Progenitor cell of endocrine pancreas (in vitro differentiated cells): ENCODE measurements at regions not wholly inside any gene's neighbourhood (a gene's known extent, or its start where the extent isn't known, plus 50 kb on each side); places are given as distances from the start of the nearest gene placed in this dataset.

Experiments used
- DNase-seq: peaks from one replicate; pipeline ENCODE4 v3.0.0; 2021; ENCODE audit warnings: low spot score; ENCODE audit not compliant: unreplicated experiment
- H3K27ac Mint-ChIP-seq: 2 replicates; pipeline ENCODE4 v1.8.0; 2021; ENCODE audit warnings: mild to moderate bottlenecking, moderate library complexity, mixed read lengths
- H3K27me3 Mint-ChIP-seq: 2 replicates; pipeline ENCODE4 v1.8.0; 2021; ENCODE audit warnings: mixed read lengths
- H3K36me3 Mint-ChIP-seq: 2 replicates; pipeline ENCODE4 v1.8.0; 2022; ENCODE audit warnings: mixed read lengths; ENCODE audit not compliant: insufficient read depth
- H3K4me1 Mint-ChIP-seq: 2 replicates; pipeline ENCODE4 v1.8.0; 2021; ENCODE audit warnings: low read depth, mixed read lengths
- H3K4me3 Mint-ChIP-seq: 2 replicates; pipeline ENCODE4 v1.8.0; 2021; ENCODE audit warnings: low read depth, mild to moderate bottlenecking, moderate library complexity, mixed read lengths
- H3K9me3 Mint-ChIP-seq: 2 replicates; pipeline ENCODE4 v1.8.0; 2021; ENCODE audit warnings: low read depth, mixed read lengths
- TF ChIP-seq, protein P1 (sequence below): fragments of 200-600 bp; sonication (generic); IDR thresholded peaks from one replicate; pipeline ENCODE4 v1.5.0; 2021; ENCODE audit warnings: antibody characterized with exemption, mild to moderate bottlenecking; ENCODE audit not compliant: unreplicated experiment

DNA sequence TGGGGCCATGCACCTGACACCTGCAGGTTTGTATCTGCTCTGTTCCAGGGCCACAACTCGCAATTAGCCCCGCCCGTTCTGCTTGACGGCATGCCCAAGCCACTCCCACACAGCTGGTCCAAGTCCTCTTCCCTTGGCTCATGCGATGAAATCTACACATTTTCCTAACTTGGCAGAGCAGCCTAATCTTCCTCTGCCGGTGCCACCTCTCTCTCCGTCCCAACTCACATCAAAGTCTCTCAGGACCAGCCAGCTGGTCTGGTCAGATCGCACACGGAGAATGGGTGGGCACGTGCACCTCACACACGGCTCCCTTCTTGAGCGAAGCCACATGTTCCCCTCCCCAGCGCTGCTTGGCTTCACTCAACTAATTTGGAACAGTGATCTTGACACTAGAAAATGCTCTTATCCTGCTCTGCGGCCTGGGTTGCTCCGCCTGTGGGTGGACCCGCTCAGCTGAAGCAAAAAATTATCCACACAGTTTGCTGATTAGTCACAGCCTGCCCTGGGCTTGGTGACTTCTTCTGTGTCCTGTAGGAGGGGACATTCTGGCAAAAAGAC lies 176.7 kb downstream of the NRP2 start:
- Mint-ChIP-seq H3K36me3 (no peaks in the 10 kb centered on the region), H3K4me3 (no peak overlapping the region), H3K4me1 (no peaks in the 10 kb centered on the region), H3K9me3 (peaks cover 3% of the 10 kb centered on the region), H3K27ac (no peak overlapping the region), H3K27me3 (peaks cover 14% of the 10 kb centered on the region)
- TF ChIP-seq, protein P1, sequence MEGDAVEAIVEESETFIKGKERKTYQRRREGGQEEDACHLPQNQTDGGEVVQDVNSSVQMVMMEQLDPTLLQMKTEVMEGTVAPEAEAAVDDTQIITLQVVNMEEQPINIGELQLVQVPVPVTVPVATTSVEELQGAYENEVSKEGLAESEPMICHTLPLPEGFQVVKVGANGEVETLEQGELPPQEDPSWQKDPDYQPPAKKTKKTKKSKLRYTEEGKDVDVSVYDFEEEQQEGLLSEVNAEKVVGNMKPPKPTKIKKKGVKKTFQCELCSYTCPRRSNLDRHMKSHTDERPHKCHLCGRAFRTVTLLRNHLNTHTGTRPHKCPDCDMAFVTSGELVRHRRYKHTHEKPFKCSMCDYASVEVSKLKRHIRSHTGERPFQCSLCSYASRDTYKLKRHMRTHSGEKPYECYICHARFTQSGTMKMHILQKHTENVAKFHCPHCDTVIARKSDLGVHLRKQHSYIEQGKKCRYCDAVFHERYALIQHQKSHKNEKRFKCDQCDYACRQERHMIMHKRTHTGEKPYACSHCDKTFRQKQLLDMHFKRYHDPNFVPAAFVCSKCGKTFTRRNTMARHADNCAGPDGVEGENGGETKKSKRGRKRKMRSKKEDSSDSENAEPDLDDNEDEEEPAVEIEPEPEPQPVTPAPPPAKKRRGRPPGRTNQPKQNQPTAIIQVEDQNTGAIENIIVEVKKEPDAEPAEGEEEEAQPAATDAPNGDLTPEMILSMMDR, result no peak
- DNase-seq, result no peak

DNA sequence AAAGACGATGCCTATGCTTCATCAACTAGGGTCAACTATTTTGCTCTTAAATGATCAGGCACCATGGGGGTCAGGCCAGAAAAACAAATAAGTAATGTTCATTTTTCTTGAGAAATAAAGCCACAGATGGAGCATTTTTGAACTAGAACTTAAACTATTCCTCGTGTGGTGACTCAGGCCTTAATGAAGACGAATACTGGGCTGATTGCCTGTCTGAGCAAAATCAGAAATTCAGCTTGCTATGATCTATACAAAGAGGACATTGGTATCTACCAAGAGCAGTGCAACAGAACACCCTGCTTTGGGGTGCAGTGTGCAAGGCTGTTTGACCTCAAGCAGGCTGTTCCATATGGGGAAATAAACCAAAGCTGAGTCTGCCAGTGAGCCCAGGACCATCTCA lies 176.0 kb downstream of the NRP2 start:
- H3K36me3 Mint-ChIP-seq, result no peaks in the 10 kb centered on the region
- peaks cover 14% of the 10 kb centered on the region for H3K27me3 Mint-ChIP-seq
- no peaks in the 10 kb centered on the region for H3K4me1 Mint-ChIP-seq
- DNase-seq, result no peak
- no peak overlapping the region for H3K27ac Mint-ChIP-seq
- TF ChIP-seq, protein P1, result no peak
- no peak overlapping the region for H3K4me3 Mint-ChIP-seq
- H3K9me3 Mint-ChIP-seq, result peaks cover 3% of the 10 kb centered on the region

DNA sequence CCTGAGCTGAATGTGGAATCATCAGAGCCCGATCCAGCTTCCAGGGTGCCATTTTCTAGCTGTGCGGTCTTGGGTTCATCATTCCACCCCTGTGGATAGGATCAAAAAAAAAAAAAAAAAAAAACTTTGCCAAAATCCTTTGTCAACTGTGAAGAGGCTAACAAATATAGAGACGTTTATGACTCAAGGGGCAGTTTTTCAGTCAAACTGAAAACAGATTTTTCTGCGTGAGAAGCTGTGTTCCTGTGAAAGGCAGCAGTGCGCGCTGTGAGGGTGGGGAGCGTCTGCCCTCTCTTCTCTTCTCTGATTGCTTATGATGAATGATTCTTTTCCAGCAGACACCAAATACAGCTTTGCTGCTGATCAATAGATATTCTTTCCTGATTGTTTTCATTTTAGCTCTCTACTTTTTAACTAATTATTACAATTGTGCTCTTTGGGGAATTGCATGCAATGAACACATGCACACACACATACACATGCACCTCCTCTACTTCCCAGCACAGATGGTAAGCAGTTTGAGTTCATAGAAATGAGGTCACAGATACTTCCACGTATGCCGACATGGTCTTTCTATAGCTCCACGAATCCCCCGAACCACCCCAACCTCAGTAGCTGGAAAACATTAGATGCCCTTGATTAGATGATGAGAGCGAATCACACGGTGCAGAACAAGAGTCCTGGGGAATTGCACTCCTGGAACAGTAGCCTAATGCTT lies 175.4 kb downstream of the NRP2 start:
- peaks cover 3% of the 10 kb centered on the region for H3K4me1 Mint-ChIP-seq
- no peak overlapping the region for H3K27ac Mint-ChIP-seq
- H3K4me3 Mint-ChIP-seq, result no peak overlapping the region
- DNase-seq, result no peak
- peaks cover 3% of the 10 kb centered on the region for H3K9me3 Mint-ChIP-seq
- peaks cover 14% of the 10 kb centered on the region for H3K27me3 Mint-ChIP-seq
- H3K36me3 Mint-ChIP-seq, result no peaks in the 10 kb centered on the region
- TF ChIP-seq, protein P1, result no peak

DNA sequence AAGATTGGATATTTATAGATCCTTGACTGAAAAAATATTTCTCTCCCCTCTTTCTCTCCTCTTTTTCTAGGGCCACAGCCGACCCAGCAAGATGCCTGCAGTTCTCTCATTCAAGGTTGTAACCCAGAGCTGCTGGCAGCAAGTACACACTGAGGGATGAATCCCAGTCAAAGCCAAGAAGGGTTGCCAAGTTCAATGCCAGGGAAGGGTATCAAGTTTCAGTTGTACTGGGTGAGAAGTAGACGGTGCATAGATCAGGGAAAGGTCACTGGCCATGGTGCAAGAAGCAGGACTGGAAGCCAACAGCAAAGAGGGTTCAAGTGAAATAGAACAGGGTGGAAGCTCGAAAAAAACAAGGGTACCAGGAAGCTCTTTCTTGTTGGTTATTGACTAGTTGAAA lies 170.2 kb downstream of the NRP2 start:
- H3K9me3 Mint-ChIP-seq, result peaks cover 3% of the 10 kb centered on the region
- H3K36me3 Mint-ChIP-seq, result no peaks in the 10 kb centered on the region
- H3K27ac Mint-ChIP-seq, result no peak overlapping the region
- no peak for DNase-seq
- H3K4me3 Mint-ChIP-seq, result no peak overlapping the region
- peaks cover 10% of the 10 kb centered on the region for H3K27me3 Mint-ChIP-seq
- H3K4me1 Mint-ChIP-seq, result peaks cover 5% of the 10 kb centered on the region
- TF ChIP-seq, protein P1, result no peak

DNA sequence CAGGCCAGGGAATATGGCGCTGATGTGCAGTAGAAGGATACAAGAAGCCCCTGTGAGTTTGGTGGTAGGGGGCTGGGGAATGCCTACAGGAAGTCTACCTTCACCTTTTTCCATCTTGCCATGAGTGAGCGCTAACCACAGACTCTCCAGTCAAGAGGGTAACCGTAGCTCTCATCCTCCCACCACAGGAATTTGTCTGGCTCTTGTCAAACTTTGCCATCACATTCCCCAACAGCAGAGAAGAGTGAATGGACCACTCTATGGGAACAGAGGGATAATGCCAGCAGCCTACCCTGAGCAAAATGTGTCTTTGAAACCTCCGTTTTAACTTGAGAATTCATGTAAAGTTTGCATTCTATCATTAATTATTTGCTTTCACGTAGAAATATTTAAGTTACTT lies 168.3 kb downstream of the NRP2 start:
- Mint-ChIP-seq H3K27ac (no peak overlapping the region), H3K36me3 (no peaks in the 10 kb centered on the region), H3K4me1 (peaks cover 5% of the 10 kb centered on the region), H3K4me3 (no peak overlapping the region), H3K27me3 (peaks cover 10% of the 10 kb centered on the region), H3K9me3 (peaks cover 3% of the 10 kb centered on the region)
- DNase-seq, result no peak
- TF ChIP-seq, protein P1, result no peak
